IMR-90 (cell line): ENCODE measurements at regions not wholly inside any gene's neighbourhood (a gene's known extent, or its start where the extent isn't known, plus 50 kb on each side); places are given as distances from the start of the nearest gene placed in this dataset.

ENCODE experiments used
- ATAC-seq: fragments of 200-7000 bp; cut with Tn5 transposase; 2 replicates; pipeline ENCODE4 v1.9.1; 2020; ENCODE audit warnings: low read depth, mild to moderate bottlenecking, moderate library complexity
- BruUV-seq: library from RNA; stranded (reverse); fragments of 400-500 nt; replicated peaks from 2 replicates; lab custom pipeline; 2021; lab: Mats Ljungman, UMichigan
- CTCF ChIA-PET: fragments of 300-600 bp; formaldehyde crosslinking; extraction: SDS; loops from one replicate; lab custom pipeline; 2021; ENCODE audit warnings: antibody characterized with exemption; lab: Yijun Ruan, JAX
- POLR2A ChIA-PET: fragments of 300-600 bp; sonication (Branson Sonifier 250); formaldehyde crosslinking; loops from one replicate; lab custom pipeline; 2022; ENCODE audit warnings: antibody characterized with exemption; ENCODE audit not compliant: unreplicated experiment; lab: Charles Lee
- DNase-seq: peaks from one replicate; pipeline ENCODE4 v3.0.0; 2013
- H2AFZ ChIP-seq: replicated peaks from 2 replicates; pipeline ENCODE3; 2013; ENCODE audit warnings: low read length, mild to moderate bottlenecking; ENCODE audit not compliant: poor library complexity
- H2AK5ac ChIP-seq: 2 replicates; pipeline ENCODE4 v1.6.1; 2013; ENCODE audit warnings: low read depth, low read length, inconsistent platforms
- H2AK9ac ChIP-seq: replicated peaks from 2 replicates; pipeline ENCODE3; 2013; ENCODE audit warnings: mild to moderate bottlenecking, low read depth, low read length, moderate library complexity; ENCODE audit not compliant: poor library complexity
- H2BK120ac ChIP-seq: 2 replicates; pipeline ENCODE4 v1.6.1; 2013; ENCODE audit warnings: low read depth, low read length, inconsistent platforms
- H2BK15ac ChIP-seq: 3 replicates; pipeline ENCODE4 v1.6.1; 2013; ENCODE audit warnings: low read depth, low read length, inconsistent platforms
- H2BK20ac ChIP-seq: 2 replicates; pipeline ENCODE4 v1.6.1; 2013; ENCODE audit warnings: low read depth, mild to moderate bottlenecking, inconsistent platforms, low read length, moderate library complexity
- H2BK5ac ChIP-seq: 2 replicates; pipeline ENCODE4 v1.6.1; 2013; ENCODE audit warnings: mild to moderate bottlenecking, low read depth, low read length, inconsistent platforms; ENCODE audit not compliant: poor library complexity, severe bottlenecking
- H3K14ac ChIP-seq: replicated peaks from 2 replicates; pipeline ENCODE4 v1.6.1; 2013; ENCODE audit warnings: low read depth, low read length, inconsistent platforms
- H3K18ac ChIP-seq: 2 replicates; pipeline ENCODE4 v1.6.1; 2013; ENCODE audit warnings: low read depth, low read length, control low read depth
- H3K23ac ChIP-seq: 2 replicates; pipeline ENCODE4 v1.6.1; 2013; ENCODE audit warnings: low read depth, low read length, inconsistent platforms
- H3K27ac ChIP-seq: 2 replicates; pipeline ENCODE4 v1.5.1; 2013; ENCODE audit warnings: mild to moderate bottlenecking, control low read depth, low read length; ENCODE audit not compliant: insufficient read depth
- H3K27me3 ChIP-seq: 2 replicates; pipeline ENCODE4 v1.6.1; 2013; ENCODE audit warnings: low read length; ENCODE audit not compliant: control insufficient read depth, insufficient read depth
- H3K36me3 ChIP-seq: 2 replicates; pipeline ENCODE4 v1.6.1; 2013; ENCODE audit warnings: low read length, mixed read lengths; ENCODE audit not compliant: control insufficient read depth, insufficient read depth
- H3K4ac ChIP-seq: 2 replicates; pipeline ENCODE4 v1.6.1; 2013; ENCODE audit warnings: low read depth, low read length, inconsistent platforms
- H3K4me1 ChIP-seq: 2 replicates; pipeline ENCODE4 v1.6.1; 2013; ENCODE audit warnings: low read length, mixed read lengths; ENCODE audit not compliant: control insufficient read depth, insufficient read depth
- H3K4me2 ChIP-seq: 2 replicates; pipeline ENCODE4 v1.6.1; 2013; ENCODE audit warnings: low read depth, mild to moderate bottlenecking, control low read depth, low read length, moderate library complexity
- H3K4me3 ChIP-seq: 2 replicates; pipeline ENCODE4 v1.5.1; 2013; ENCODE audit warnings: low read depth, mild to moderate bottlenecking, control low read depth, low read length, moderate library complexity; ENCODE audit not compliant: insufficient read depth
- H3K56ac ChIP-seq: 2 replicates; pipeline ENCODE4 v1.6.1; 2013; ENCODE audit warnings: low read length, inconsistent platforms; ENCODE audit not compliant: insufficient read depth; ENCODE audit errors: extremely low read depth
- H3K79me1 ChIP-seq, 2 experiments: 2 replicates each; pipeline ENCODE4 v1.6.1; 2013; ENCODE audit warnings: low read length in 2 of 2, inconsistent platforms in 1 of 2, low read depth in 1 of 2
- H3K9ac ChIP-seq: 2 replicates; pipeline ENCODE4 v1.6.1; 2013; ENCODE audit warnings: low read depth, low read length, control low read depth
- H3K9me1 ChIP-seq: 2 replicates; pipeline ENCODE4 v1.6.1; 2013; ENCODE audit warnings: low read length, inconsistent platforms; ENCODE audit not compliant: insufficient read depth
- H3K9me3 ChIP-seq: 2 replicates; pipeline ENCODE4 v1.6.1; 2013; ENCODE audit warnings: low read length; ENCODE audit not compliant: control insufficient read depth, insufficient read depth
- H4K20me1 ChIP-seq: 2 replicates; pipeline ENCODE4 v1.6.1; 2013; ENCODE audit warnings: low read length, inconsistent platforms; ENCODE audit not compliant: insufficient read depth
- H4K5ac ChIP-seq: 2 replicates; pipeline ENCODE4 v1.6.1; 2013; ENCODE audit warnings: mild to moderate bottlenecking, low read depth, low read length, control low read depth
- H4K8ac ChIP-seq, 2 experiments: 2 replicates each; pipeline ENCODE4 v1.6.1; 2013; ENCODE audit warnings: low read depth in 2 of 2, low read length in 2 of 2, control low read depth in 1 of 2, inconsistent platforms in 1 of 2
- H4K91ac ChIP-seq: 2 replicates; pipeline ENCODE4 v1.6.1; 2013; ENCODE audit warnings: low read depth, low read length, inconsistent platforms; ENCODE audit not compliant: insufficient read depth
- CHD1 ChIP-seq: IDR thresholded peaks from 2 replicates; pipeline ENCODE4 v1.6.1; 2012; ENCODE audit warnings: low read depth, low read length, improper control_type of control experiment
- MAFK ChIP-seq: IDR thresholded peaks from 2 replicates; pipeline ENCODE4 v1.6.1; 2012; ENCODE audit warnings: low read depth, low read length, improper control_type of control experiment
- MAZ ChIP-seq: IDR thresholded peaks from 2 replicates; pipeline ENCODE4 v1.6.1; 2012; ENCODE audit warnings: low read depth, mild to moderate bottlenecking, low read length, improper control_type of control experiment, moderate library complexity, borderline replicate concordance
- RFX5 ChIP-seq: IDR thresholded peaks from 2 replicates; pipeline ENCODE4 v1.8.0; 2012; ENCODE audit warnings: low read depth, mild to moderate bottlenecking, low read length, moderate library complexity
- whole genome bisulfite sequencing, 2 experiments: methylation state at CpG; one replicate each; pipeline versions ENCODE4 v1.1.5 to v1.1.7; 2013; ENCODE audit warnings: missing lambda C conversion rate in 2 of 2; ENCODE audit not compliant: insufficient read length in 1 of 2; ENCODE audit errors: extremely low coverage in 2 of 2; 5-methylcytosine and 5-hydroxymethylcytosine counted together
- dilution Hi-C: fragments of 300-500 bp; cut with HindIII; formaldehyde crosslinking; loops from one replicate; pipeline ENCODE4 v1.14.3; 2018; ENCODE audit warnings: low sequenced_read_pairs; ENCODE audit not compliant: unreplicated experiment
- in situ Hi-C: fragments of 300-500 bp; cut with MboI; formaldehyde crosslinking; loops from 3 replicates; pipeline ENCODE4 v1.14.3; 2019; ENCODE audit warnings: low sequenced_read_pairs, inconsistent platforms, mixed read lengths
- intact Hi-C: fragments of 100-400 bp; cut with micrococcal nuclease; formaldehyde crosslinking; loops from 2 replicates; pipeline ENCODE4 v1.10.0; 2022

- Histone ChIP-seq H2BK120ac (no peak overlapping the region), H3K23ac (no peak overlapping the region), H2AK5ac (no peak overlapping the region), H3K27ac (no peak overlapping the region), H3K27me3 (no peaks in the 10 kb centered on the region), H3K14ac (no peak overlapping the region), H2BK5ac (no peak overlapping the region), H2AK9ac (no peak overlapping the region), H2AFZ (no peak overlapping the region), H3K79me1 (no peaks in the 10 kb centered on the region), H4K5ac (no peak overlapping the region), H3K9me3 (0 out of 2 replicates have a peak, but pooled peaks cover 2% of the 10 kb centered on the region), H3K9me1 (no peaks in the 10 kb centered on the region), H3K4me3 (no peak overlapping the region), H4K20me1 (no peaks in the 10 kb centered on the region), H3K18ac (no peak overlapping the region), H3K4me2 (no peak overlapping the region), H4K91ac (no peak overlapping the region), H4K8ac (no peak overlapping the region), H3K4me1 (no peaks in the 10 kb centered on the region), H2BK20ac (no peak overlapping the region), H3K56ac (no peak overlapping the region), H3K4ac (no peak overlapping the region), H2BK15ac (no peak overlapping the region), H3K9ac (no peak overlapping the region), H3K36me3 (no peaks in the 10 kb centered on the region)
- no TSS peak for BruUV-seq
- 60% methylated on average over 1 of the region's 3 CpGs; no CpG with 5 or more reads in 1 of the 2 experiments for WGBS, 2 experiments
- ATAC-seq = no peak
- no peak for DNase-seq
- ChIA-PET POLR2A (no interaction called here), CTCF (no interaction called here)
- intact Hi-C loops (no loop called here), dilution Hi-C loops (no loop called here), in situ Hi-C loops (no loop called here)
- TF ChIP-seq CHD1 (no peak), RFX5 (no peak), MAZ (no peak), MAFK (peak; percentile 41)
Measured at GRCh38 chr5:165126598-165126997, 1621.2 kb downstream of the MAT2B start.
